ENCODE measurements at regions not wholly inside any gene's neighbourhood (a gene's known extent, or its start where the extent isn't known, plus 50 kb on each side); places are given as distances from the start of the nearest gene placed in this dataset.

- TF ChIP-seq JUNB (IDR thresholded peaks at IDR 0.05): no peak
Observed at GRCh38 chr5:108528655-108529054, 146.8 kb upstream of the FBXL17 start (continued).

GRCh38 chr5:108524564-108524963 is 142.7 kb upstream of the FBXL17 start:
- intact Hi-C loops (cut with micrococcal nuclease; ENCODE audit: unreplicated experiment): loop anchor here (5.0 kb wide), 4 partner anchors 142 to 388 kb away; partner anchors contain the start of gene FBXL17
- no peaks in the 10 kb centered on the region for H3K79me2 ChIP-seq (ENCODE audit: control insufficient read depth, insufficient read depth, low read length)
- ChIA-PET SMC1A (ENCODE audit: uncharacterized antibody, unreplicated experiment) (interaction anchor here (1.1 to 1.2 kb wide), 2 partner anchors 22 to 118 kb away, joined by 3 to 4 read pairs; no protein-coding TSS in a partner anchor), POLR2A (no interaction called here), CTCF (interaction anchor here (0.7 to 2.4 kb wide), 3 partner anchors 54 to 945 kb away, joined by 3 to 9 read pairs (median 7); no protein-coding TSS in a partner anchor), RAD21 (ENCODE audit: unreplicated experiment) (no interaction called here)
- H3K36me3 ChIP-seq (ENCODE audit: control insufficient read depth in 2 of 2, insufficient read depth in 2 of 2, low read length in 1 of 2): no peaks in the 10 kb centered on the region
- BruUV-seq (replicated peaks): no TSS peak
- ATAC-seq (no peak), FAIRE-seq (no peak), DNase-seq (ENCODE audit: low read depth, low spot score) (no peak)
- no peak overlapping the region for H3K4me2 ChIP-seq (ENCODE audit: control insufficient read depth, insufficient read depth)
- no peak overlapping the region for H2AFZ ChIP-seq (ENCODE audit: control insufficient read depth, low read depth, low read length)
- no peaks in the 10 kb centered on the region for H3K27me3 ChIP-seq (replicated peaks in 1 of 2; ENCODE audit: control insufficient read depth in 2 of 2, insufficient read depth in 2 of 2, low read length in 1 of 2)
- H3K4me3 ChIP-seq: no peak overlapping the region
- peaks cover 4% of the 10 kb centered on the region; the same call in 2 of the 3 replicates for H3K9me3 ChIP-seq (replicated peaks; ENCODE audit: control insufficient read depth, insufficient read depth, low read length)
- H4K20me1 ChIP-seq (ENCODE audit: control insufficient read depth, insufficient read depth): no peaks in the 10 kb centered on the region
- H3K4me1 ChIP-seq (ENCODE audit: control insufficient read depth, insufficient read depth, low read length): peaks cover 14% of the 10 kb centered on the region
- no peak overlapping the region for H3K27ac ChIP-seq (ENCODE audit: control insufficient read depth, insufficient read depth)
- H3K9ac ChIP-seq (ENCODE audit: control insufficient read depth, insufficient read depth, low read length): no peak overlapping the region
- in situ Hi-C loops (cut with MboI): no loop called here
- peak; percentile 53 for TF ChIP-seq SPI1 (IDR thresholded peaks at IDR 0.05; ENCODE audit: borderline replicate concordance, insufficient read depth, low read depth, low read length)
- no peak for TF ChIP-seq RAD21 (IDR thresholded peaks at IDR 0.05; ENCODE audit: insufficient read depth, low read depth, low read length)
- TF ChIP-seq ZBTB40 (IDR thresholded peaks at IDR 0.05; ENCODE audit: borderline replicate concordance): no peak
- no peak for TF ChIP-seq HDAC2 (IDR thresholded peaks at IDR 0.05)

Measured in GM12878 (cell line).